Activated T-cell treated with anti-CD3 and anti-CD28 coated beads for 48 hours (primary cell): ENCODE measurements at regions not wholly inside any gene's neighbourhood (a gene's known extent, or its start where the extent isn't known, plus 50 kb on each side); places are given as distances from the start of the nearest gene placed in this dataset.
A peak's percentile ranks its signal among the peaks of the same experiment; 100 is the strongest.
"Not testable (repeated sequence)": the region's sequence is repeated elsewhere in the genome, so short reads cannot be mapped to it uniquely, and the experiment has no call there.

Experiments
- DNase-seq: peaks from one replicate; pipeline ENCODE4 v3.0.0-alpha.2; 2020; ENCODE audit warnings: low read depth

DNA sequence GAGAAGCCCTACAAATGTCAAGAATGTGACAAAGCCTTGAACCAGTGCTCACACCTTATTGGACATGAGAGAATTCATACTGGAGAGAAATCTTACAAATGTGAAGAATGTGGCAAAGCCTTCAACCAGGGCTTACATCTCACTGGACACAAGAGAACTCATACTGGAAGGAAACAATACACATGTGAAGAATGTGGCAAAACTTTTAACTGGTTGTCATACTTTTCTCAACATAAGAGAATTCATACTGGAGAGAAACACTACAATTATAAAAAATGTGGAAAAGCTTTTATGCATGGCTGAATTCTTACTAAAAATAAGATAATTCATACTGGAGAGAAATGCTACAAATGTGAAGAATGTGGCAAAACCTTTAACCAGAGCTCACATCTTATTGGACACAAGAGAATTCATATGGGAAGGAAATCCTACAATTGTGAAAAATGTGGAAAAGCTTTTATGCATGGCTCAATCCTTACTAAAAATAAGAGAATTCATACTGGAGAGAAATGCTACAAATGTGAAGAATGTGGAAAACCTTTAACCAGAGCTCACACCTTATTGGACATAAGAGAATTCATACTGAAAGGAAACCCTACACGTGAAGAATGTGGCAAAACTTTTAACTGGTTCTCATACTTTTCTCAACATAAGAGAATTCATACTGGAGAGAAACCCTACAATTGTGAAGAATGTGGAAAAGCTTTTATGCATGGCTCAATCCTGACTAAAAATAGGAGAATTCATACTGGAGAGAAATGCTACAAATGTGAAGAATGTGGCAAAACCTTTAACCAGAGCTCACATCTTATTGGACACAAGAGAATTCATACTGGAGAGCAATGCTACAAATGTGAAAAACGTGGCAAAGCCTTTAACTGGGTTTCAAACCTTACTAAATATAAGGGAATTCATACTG is 350.6 kb upstream of the NUPR2 start:
- DNase-seq = not testable (repeated sequence)

DNA sequence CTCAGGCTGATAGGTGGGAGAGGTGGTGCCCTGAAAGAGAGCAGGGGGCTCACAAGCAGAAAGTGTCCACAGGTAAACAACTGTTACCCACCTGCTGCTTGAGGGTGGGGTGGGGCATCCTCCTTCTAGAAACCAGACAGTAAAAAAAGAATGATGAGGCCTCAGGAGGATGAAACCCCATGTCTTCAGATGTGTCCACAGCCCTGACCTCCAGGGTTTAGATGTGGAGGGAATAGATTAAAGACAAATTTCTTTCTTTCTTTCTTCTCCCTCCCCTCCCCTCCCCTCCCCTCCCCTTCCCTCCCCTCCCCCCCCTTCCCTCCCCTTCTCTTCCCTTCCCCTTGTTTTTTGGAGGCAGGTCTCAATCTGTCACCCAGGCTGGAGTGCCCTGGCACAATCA is 333.5 kb upstream of the NUPR2 start:
- DNase-seq = no peak

DNA sequence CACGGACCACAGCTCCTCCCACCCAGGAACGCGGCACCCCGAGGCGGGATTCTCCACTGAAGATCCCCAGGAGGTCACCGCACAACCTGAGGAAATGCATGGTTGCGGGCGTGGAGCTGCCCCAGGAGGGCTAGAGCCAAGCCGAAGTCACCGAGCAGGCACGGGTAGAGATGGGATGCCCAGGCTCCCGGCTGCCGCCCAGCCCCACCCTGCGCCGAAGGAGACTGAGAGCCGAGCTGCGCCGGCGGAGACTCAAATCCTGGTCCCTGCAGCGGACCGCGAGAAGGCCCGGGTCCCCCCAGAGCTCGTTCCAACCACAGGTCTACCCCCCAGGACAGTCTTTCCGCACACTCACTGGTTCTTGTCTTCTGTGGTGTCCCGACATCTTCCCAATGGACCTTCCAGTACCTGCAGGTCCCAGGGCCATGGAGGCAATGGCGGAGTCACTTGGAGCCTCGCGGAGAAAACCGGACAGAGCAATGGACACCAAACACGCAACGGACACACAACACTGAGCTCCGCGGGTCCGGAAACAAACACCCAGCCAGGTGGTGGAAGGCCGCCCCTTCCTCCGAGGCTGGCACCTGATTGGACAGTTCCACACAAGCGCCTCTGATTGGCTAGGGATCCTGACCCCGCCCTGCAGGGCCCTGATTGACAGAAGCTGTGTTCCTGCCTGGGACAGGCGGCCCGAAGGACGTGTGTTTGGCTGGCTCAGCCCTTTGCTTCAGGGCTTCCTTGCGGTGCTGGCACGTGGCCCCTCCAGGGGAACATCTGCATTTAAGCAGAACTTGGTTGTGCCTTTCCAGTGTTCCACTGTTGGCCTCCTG is 331.9 kb upstream of the NUPR2 start:
- no peak for DNase-seq

DNA sequence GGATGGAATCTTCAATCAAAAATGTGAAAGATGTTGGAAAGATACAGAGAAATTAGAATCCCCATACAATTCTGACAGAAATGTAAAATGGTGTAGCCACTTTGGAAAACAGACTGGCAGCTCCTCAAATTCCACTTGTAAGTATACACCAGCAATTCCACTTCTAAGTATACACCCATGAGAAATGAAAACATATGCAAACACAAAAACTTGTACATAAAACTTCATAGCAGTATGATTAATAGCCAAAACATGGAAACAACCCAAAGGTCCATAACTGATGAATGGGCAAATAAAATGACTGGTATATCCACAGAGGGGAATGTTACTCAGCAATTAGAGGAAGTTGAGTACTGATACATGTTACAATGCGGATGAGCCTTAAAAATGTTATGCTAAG is 304.3 kb upstream of the NUPR2 start:
- not testable (repeated sequence) for DNase-seq

DNA sequence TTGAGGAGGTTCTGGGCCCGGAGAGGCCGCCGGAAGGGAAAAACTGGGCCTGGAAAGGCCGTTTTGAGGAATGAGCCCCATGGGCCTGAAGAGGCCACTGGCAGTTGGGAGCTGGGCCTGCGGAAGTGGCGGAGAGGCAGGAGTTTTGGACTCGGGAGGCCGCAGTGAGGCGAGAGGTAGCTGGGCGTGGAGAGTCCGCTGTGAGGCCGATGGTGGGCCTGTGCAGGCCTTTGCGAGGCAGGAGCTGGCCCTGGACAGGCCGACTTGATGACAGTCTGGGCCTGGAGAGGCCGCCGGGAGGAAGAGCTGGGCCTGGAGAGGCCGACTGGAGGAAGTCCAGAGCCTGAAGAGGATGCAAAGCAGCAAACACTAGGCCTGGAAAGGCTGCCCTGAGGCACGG is 259.0 kb upstream of the NUPR2 start:
- DNase-seq = no peak

DNA sequence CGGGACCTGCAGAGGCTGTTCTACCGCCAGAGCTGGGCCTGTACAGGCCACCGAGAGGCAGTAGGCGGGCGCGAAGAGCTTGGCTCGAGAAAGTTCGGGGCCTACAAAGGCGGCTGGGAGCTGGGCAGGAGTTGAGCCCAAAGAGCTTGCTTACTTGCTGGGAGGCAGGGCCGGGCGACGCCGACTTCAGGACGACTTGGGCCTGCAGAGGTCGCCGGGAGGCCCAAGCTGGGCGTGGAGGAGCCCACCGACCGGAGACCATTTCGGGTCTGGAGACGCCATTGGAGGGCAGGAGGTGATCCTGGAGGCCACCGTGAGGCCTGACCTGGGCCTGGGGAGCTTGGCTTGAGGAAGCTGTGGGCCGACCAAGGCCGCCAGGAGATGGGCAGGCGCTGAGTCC is 258.4 kb upstream of the NUPR2 start:
- DNase-seq = not testable (repeated sequence)

DNA sequence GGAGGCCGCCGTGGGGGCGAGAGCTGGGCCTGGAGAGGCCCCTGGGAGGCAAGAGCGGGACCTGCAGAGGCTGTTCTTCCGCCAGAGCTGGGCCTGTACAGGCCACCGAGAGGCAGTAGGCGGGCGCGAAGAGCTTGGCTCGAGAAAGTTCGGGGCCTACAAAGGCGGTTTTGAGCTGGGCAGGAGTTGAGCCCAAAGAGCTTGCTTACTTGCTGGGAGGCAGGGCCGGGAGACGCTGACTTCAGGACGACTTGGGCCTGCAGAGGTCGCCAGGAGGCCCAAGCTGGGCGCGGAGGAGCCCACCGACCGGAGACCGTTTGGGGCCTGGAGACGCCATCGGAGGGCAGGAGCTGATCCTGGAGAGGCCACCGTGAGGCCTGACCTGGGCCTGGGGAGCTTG is 257.1 kb upstream of the NUPR2 start:
- not testable (repeated sequence) for DNase-seq

DNA sequence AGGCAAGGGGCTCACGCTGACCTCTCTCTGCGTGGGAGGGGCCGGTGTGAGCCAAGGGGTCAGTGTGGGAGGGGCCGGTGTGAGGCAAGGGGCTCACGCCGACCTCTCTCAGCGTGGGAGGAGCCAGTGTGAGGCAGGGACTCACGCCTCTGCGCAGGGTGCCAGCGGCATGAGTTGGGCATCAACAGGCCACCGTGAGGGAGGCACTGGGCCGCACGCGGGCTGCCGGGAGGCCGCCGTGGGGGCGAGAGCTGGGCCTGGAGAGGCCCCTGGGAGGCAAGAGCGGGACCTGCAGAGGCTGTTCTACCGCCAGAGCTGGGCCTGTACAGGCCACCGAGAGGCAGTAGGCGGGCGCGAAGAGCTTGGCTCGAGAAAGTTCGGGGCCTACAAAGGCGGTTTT is 255.6 kb upstream of the NUPR2 start:
- DNase-seq = peak; percentile 5

DNA sequence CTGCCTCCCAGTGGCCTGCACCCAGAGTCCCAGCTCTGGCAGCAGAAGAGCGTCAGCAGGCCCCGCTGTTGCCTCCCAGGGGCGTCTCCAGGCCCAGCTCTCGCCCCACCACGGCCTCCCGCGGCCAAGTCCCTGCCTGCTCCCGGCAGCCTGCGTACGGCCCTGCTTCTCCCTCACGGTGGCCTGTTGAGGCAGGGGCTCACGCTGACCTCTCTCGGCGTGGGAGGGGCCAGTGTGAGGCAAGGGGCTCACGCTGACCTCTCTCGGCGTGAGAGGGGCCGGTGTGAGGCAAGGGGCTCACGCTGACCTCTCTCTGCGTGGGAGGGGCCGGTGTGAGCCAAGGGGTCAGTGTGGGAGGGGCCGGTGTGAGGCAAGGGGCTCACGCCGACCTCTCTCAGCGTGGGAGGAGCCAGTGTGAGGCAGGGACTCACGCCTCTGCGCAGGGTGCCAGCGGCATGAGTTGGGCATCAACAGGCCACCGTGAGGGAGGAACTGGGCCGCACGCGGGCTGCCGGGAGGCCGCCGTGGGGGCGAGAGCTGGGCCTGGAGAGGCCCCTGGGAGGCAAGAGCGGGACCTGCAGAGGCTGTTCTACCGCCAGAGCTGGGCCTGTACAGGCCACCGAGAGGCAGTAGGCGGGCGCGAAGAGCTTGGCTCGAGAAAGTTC is 254.1 kb upstream of the NUPR2 start:
- DNase-seq = not testable (repeated sequence)

DNA sequence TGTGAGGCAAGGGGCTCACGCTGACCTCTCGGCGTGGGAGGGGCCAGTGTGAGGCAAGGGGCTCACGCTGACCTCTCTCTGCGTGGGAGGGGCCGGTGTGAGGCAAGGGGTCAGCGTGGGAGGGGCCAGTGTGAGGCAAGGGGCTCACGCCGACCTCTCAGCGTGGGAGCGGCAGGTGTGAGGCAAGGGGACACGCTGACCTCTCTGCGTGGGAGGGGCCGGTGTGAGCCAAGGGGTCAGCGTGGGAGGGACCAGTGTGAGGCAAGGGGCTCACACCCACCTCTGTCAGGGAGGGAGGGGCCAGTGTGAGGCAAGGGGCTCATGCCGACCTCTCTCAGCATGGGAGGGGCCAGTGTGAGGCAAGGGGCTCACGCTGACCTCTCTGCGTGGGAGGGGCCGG is 251.7 kb upstream of the NUPR2 start:
- not testable (repeated sequence) for DNase-seq

DNA sequence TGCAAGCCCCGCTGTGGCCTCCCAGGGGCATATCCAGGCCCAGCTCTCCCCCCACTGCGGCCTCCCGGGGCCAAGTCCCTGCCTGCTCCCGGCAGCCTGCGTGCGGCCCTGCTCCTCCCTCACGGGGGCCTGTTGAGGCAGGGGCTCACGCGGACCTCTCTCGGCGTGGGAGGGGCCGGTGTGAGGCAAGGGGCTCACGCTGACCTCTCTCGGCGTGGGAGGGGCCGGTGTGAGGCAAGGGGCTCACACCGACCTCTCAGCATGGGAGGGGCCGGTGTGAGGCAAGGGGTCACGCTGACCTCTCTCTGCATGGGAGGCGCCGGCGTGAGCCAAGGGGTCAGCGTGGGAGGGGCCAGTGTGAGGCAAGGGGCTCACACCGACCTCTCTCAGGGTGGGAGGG is 251.2 kb upstream of the NUPR2 start:
- DNase-seq = not testable (repeated sequence)

DNA sequence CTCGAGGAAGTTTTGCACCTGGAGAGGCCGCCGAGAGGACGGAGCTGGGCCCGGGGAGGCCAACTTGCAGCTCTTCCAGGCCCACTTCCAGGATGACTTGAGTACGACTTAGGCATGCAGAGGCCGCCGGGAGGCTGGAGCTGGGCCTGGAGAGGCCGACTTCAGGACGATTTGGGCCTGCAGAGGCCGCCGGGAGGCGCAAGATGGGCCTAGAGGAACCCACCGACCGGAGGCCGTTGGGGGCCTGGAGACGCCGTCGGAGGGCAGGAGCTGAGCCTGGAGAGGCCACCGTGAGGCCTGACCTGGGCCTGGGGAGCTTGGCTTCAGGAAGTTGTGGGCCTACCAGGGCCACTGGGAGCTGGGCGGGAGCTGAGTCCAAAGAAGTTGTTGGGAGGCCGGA is 250.5 kb upstream of the NUPR2 start:
- not testable (repeated sequence) for DNase-seq

DNA sequence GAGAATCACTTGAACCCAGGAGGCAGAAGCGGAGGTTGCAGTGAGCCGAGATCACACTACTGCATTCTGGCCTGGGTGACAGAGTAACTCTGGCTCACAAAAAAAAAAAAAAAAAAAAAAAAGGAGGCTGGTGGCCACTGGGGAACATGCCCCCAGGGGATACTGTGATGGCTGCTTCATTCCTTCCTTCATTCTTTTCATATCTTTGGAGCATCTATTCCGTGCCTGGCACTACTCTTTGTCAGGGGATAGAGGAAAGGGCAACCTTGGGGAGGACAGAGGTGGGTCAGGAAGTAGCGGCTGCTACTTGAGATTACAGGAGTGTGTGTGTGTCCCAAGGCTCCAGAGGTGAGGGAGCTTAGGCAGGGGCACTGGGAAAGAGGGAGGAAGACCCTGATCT is 236.4 kb upstream of the NUPR2 start:
- not testable (repeated sequence) for DNase-seq

DNA sequence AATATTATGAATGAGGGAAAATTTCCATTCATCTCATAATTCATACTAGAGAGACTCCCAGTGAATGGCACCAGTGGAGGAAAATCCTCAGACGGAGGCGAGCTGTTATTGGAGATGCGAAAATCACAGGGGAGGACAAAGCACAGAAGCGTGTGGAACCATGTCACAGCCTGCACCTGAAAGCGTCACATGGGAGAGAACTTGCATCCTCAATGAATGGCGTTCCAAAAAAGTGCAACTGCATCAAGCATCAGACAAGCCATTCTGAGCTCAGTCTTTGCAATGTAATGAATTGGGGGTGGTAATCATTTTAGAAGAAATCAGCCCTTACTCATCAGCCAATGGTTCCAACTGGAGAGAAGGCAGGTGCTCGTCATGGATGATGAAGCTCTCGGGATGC is 235.0 kb upstream of the NUPR2 start:
- DNase-seq = not testable (repeated sequence)

DNA sequence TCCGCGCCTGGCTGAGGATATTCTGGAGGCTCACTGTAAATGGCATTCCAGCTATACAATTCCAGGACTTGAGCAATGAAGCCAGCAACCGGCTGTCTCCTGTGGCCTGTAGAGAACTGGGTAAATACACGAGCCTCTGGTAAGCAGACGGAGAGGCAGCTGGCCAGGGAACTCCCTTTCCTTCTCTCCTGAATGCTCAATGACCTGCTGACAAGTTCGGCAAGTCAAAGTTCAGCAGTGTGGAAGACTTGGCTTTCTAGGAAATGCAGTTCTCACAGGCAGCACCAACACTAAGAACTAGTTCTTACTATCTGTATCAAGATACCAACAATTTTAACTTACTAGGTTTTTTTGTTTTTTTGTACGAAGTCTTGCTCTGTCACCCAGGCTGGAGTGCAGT is 232.1 kb upstream of the NUPR2 start:
- not testable (repeated sequence) for DNase-seq

DNA sequence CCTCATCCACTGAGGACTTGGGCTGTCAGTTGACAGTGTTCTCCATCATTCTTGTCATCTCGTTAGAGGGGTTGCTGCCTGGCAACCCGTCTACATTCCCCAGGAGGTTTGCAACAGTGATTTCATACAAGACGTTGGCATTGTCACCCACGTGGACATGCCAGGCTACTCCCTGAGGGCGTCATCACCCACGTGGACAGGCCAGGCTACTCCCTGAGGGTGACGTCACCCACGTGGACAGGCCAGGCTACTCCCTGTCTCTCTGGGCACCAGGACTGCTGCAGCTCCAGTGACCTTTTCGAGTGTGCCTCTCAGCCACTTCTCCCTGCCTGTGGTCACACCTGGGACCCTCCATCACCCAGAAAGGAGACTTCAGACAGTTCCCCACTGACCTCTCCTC is 212.1 kb upstream of the NUPR2 start:
- DNase-seq = not testable (repeated sequence)

DNA sequence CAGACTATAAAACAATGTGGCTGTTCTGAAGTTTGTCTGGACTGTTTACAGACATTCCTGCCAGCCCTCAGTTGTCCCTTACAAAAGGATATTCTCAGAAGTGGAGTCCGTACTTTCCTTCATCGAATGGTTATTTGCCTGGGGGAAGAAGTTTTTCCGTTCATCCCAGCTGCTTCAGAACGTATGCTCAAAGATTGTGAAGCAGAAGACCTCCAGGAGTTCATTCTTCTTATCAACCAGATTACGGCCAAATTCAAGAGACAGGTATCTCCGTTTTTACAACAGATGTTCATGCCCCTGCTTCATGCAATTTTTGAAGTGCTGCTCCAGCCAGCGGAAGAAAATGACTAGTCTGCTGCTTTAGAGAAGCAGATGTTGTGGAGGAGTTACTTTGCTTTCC is 174.3 kb upstream of the NUPR2 start:
- no peak for DNase-seq

DNA sequence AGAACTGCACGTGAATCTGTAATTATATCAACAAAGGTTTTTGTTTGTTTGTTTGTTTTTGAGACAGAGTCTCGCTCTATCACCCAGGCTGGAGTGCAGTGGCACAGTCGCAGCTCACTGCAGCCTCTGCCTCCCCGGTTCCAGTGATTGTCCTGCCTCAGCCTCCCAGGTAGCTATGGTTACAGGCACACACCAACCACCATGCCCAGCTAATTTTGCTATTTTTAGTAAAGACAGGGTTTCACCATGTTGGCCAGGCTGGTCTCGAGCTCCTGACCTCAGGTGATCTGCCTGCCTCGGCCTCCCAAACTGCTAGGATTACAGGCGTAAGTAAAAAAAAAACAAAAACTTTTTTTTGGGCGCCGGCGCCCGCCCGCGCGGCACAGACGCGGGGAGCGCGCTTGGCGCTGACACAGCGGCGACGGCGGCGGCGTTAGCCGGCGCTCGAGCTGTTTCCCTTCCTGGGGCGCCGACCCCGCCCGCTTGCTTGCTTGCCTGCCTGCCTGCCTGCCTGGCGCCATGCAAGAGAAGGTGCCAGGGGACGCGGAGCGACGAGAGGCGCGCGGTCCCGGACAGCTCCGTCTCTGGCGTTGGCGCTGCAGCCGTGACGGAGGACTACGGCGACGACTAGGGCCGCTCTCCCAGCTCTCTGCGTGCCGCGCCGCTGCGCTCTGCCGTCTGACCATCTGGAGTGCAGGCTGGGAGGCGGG is 171.4 kb upstream of the NUPR2 start:
- no peak for DNase-seq

DNA sequence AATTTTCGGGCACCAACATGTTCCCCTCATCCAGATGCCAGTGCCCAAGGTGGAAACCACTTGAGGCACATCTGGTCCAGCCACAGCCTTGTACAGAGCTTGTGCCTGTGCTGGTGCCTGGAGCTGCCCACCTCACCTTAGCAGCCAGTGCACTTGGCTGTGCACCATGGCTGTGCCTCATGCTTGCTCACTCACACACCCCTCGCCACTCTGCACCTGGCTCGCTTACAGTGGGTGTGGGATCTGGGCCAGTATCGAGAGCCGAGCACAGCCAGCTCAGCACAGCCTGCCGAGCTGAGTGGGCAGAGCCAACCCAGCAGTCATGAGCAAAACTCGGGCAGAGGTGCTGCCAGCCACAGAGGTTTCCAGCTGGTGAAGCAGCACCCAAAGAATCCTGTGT is 139.9 kb upstream of the NUPR2 start:
- no peak for DNase-seq

DNA sequence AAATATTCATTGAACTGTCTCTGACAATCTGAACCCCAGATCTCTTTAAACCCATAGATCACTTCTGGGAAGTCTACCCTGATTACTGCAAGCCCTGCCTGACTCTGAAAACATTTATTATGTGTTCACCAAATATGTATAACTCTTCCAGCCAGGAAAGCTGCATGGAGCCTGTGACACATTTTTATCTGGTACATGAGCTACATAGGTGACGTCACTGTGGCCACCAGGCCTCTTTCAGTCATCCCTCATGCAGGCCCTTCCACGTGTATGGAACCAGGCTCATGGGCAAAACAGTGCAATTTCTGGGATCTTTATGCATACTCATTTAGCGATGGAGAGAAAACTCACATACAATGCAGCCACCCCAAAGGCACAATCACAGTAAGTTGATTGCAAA is 133.9 kb upstream of the NUPR2 start:
- DNase-seq = no peak

DNA sequence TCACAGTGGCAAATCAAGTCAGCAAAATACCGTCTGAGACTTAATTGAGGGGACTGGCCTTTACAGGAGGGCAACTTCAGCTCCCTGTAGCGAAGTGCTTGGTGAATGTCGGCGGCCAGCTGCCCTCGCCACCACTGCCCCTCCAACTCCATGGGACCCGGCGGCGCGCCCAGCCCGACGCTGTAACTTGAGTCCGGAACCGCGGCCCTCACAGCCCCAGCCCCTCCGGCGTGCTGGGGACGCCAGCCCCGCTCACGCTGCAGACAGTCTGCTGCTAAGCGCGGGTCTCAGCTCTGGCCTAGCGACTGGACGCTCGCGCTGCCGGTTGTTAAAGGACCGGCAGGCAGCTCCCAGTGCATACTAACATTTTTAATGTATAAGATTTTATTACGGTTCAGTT is 113.4 kb upstream of the NUPR2 start:
- DNase-seq = no peak

DNA sequence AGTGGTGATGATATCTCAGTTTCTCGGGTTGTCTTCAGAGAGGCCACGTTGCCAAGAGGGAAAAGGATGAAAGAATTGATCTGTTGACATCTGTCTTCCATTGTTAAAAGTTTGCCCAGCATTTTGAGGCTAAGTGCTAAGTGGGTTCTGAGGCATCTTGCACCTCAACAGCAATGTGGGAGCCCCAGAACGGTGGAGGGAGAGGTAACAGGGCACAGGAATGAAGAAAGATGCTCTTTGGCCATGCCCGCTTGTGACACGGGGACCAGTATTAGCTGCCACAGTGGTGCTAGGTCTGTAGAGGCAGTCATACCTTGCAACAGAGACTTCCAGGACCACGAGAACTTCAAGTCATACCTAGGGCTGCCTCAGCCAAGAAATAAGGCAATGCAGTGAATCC is 106.6 kb upstream of the NUPR2 start:
- DNase-seq = no peak
